HCT116 (cell line): ENCODE measurements at regions not wholly inside any gene's neighbourhood (a gene's known extent, or its start where the extent isn't known, plus 50 kb on each side); places are given as distances from the start of the nearest gene placed in this dataset.

Source experiments
- ATAC-seq: fragments of 200-7000 bp; cut with Tn5 transposase; 2 replicates; pipeline ENCODE4 v1.9.1; 2020; ENCODE audit warnings: mild to moderate bottlenecking, moderate library complexity
- BruUV-seq: library from RNA; stranded (reverse); fragments of 400-500 nt; replicated peaks from 2 replicates; lab custom pipeline; 2021; lab: Mats Ljungman, UMichigan
- CTCF ChIA-PET: fragments of 300-600 bp; sonication (Branson Sonifier 250); formaldehyde crosslinking; loops from one replicate; lab custom pipeline; 2021; ENCODE audit warnings: antibody characterized with exemption; lab: Charles Lee
- POLR2A ChIA-PET: fragments of 300-600, 350-600 bp; sonication (Branson Sonifier 250); formaldehyde crosslinking; loops from one replicate; lab custom pipeline; 2021; ENCODE audit warnings: antibody characterized with exemption; lab: Charles Lee
- RAD21 ChIA-PET, 2 experiments: fragments of 300-600 bp; sonication (Branson Sonifier 250); formaldehyde crosslinking; loops; one replicate each; lab custom pipeline; 2023; ENCODE audit warnings: low total read pairs in 2 of 2; ENCODE audit not compliant: uncharacterized antibody in 2 of 2, unreplicated experiment in 2 of 2, low non-redundant PET in 1 of 2; lab: Charles Lee
- DNase-seq: peaks from one replicate; pipeline ENCODE4 v3.0.0-alpha.2; 2010; ENCODE audit warnings: low read depth, low spot score
- H2AFZ ChIP-seq: fragments of 200-600 bp; shearing (Covaris generic), sonication (generic); 2 replicates; pipeline ENCODE4 v1.6.1; 2017; ENCODE audit warnings: low read depth, mixed run types, mixed read lengths, antibody characterized with exemption, low read length; ENCODE audit not compliant: poor library complexity, severe bottlenecking
- H3K27ac ChIP-seq: 2 replicates; pipeline ENCODE4 v1.5.1; 2012; ENCODE audit warnings: low read depth, low read length
- H3K27me3 ChIP-seq: fragments of 200-600 bp; sonication (generic); 2 replicates; pipeline ENCODE4 v1.6.1; 2016; ENCODE audit warnings: mixed run types, low read length, mixed read lengths; ENCODE audit not compliant: insufficient read depth
- H3K36me3 ChIP-seq, 2 experiments: fragments of 200-500 bp in 1 of 2; fragments of 200-600 bp in 1 of 2; sonication (Bioruptor generic) in 1 of 2; sonication (generic) in 1 of 2; 2 replicates each; pipeline versions ENCODE4 v1.5.1 to v1.6.1; 2014 to 2016; ENCODE audit warnings: low read length in 2 of 2, inconsistent platforms in 1 of 2, mixed read lengths in 1 of 2, mixed run types in 1 of 2; ENCODE audit not compliant: insufficient read depth in 2 of 2, control insufficient read depth in 1 of 2
- H3K4me1 ChIP-seq, 2 experiments: fragments of 200-600 bp in 1 of 2; sonication (generic) in 1 of 2; 2 replicates each; pipeline versions ENCODE4 v1.5.1 to v1.6.1; 2012 to 2017; ENCODE audit warnings: low read length in 2 of 2, inconsistent platforms in 1 of 2, mild to moderate bottlenecking in 1 of 2, mixed read lengths in 1 of 2, mixed run types in 1 of 2, moderate library complexity in 1 of 2; ENCODE audit not compliant: insufficient read depth in 2 of 2, control insufficient read depth in 1 of 2
- H3K4me2 ChIP-seq: fragments of 200-600 bp; sonication (generic); 2 replicates; pipeline ENCODE4 v1.6.1; 2017; ENCODE audit warnings: mixed run types, low read length, mixed read lengths
- H3K4me3 ChIP-seq, 2 experiments: fragments of 200-600 bp in 1 of 2; sonication (generic) in 1 of 2; replicated peaks in 1 of 2; 2 replicates each; pipeline ENCODE4 v1.5.1; 2011 to 2016; ENCODE audit warnings: low read length in 2 of 2, control low read depth in 1 of 2, low read depth in 1 of 2, mild to moderate bottlenecking in 1 of 2, mixed read lengths in 1 of 2, mixed run types in 1 of 2
- H3K79me2 ChIP-seq: fragments of 200-600 bp; sonication (generic); 2 replicates; pipeline ENCODE4 v1.6.1; 2017; ENCODE audit warnings: mild to moderate bottlenecking, mixed run types, low read length, moderate library complexity, mixed read lengths; ENCODE audit not compliant: insufficient read depth
- H3K9ac ChIP-seq: fragments of 200-600 bp; sonication (generic); 2 replicates; pipeline ENCODE4 v1.6.1; 2016; ENCODE audit warnings: low read length, mixed read lengths
- H3K9me2 ChIP-seq: fragments of 200-600 bp; sonication (generic), shearing (Covaris generic); 2 replicates; pipeline ENCODE4 v1.6.1; 2017; ENCODE audit warnings: mixed run types, mild to moderate bottlenecking, moderate library complexity; ENCODE audit not compliant: insufficient read depth
- H3K9me3 ChIP-seq, 2 experiments: fragments of 200-500 bp in 1 of 2; fragments of 200-600 bp in 1 of 2; sonication (Bioruptor generic) in 1 of 2; sonication (generic) in 1 of 2; 2 replicates each; pipeline ENCODE4 v1.6.1; 2014 to 2017; ENCODE audit warnings: low read length in 2 of 2, mixed read lengths in 2 of 2, inconsistent platforms in 1 of 2, low read depth in 1 of 2, mild to moderate bottlenecking in 1 of 2, mixed run types in 1 of 2, moderate library complexity in 1 of 2; ENCODE audit not compliant: control insufficient read depth in 1 of 2, insufficient read depth in 1 of 2
- H4K20me1 ChIP-seq: fragments of 200-600 bp; sonication (generic), shearing (Covaris generic); 2 replicates; pipeline ENCODE4 v1.6.1; 2017; ENCODE audit warnings: mixed run types, mild to moderate bottlenecking, moderate library complexity; ENCODE audit not compliant: insufficient read depth
- ATF3 ChIP-seq: IDR thresholded peaks from 2 replicates; pipeline ENCODE4 v1.6.1; 2012
- CEBPB ChIP-seq: IDR thresholded peaks from 2 replicates; pipeline ENCODE4 v1.6.1; 2012; ENCODE audit warnings: low read depth
- EGR1 ChIP-seq: IDR thresholded peaks from 2 replicates; pipeline ENCODE4 v1.6.1; 2012; ENCODE audit warnings: low read depth
- ELF1 ChIP-seq: IDR thresholded peaks from 2 replicates; pipeline ENCODE4 v1.6.1; 2012; ENCODE audit warnings: low read depth, borderline replicate concordance
- EZH2 ChIP-seq: fragments of 200-600 bp; sonication (generic); IDR thresholded peaks from 2 replicates; pipeline ENCODE4 v1.6.1; 2017; ENCODE audit warnings: antibody characterized with exemption, mixed run types
- MAX ChIP-seq: IDR thresholded peaks from 2 replicates; pipeline ENCODE4 v1.6.1; 2012
- POLR2AphosphoS5 ChIP-seq: IDR thresholded peaks from 2 replicates; pipeline ENCODE4 v1.6.1; 2011; ENCODE audit warnings: mild to moderate bottlenecking, low read depth, low read length, moderate library complexity
- REST ChIP-seq: IDR thresholded peaks from 2 replicates; pipeline ENCODE4 v1.6.1; 2012; ENCODE audit warnings: low read depth
- SIN3A ChIP-seq: IDR thresholded peaks from 2 replicates; pipeline ENCODE4 v1.6.1; 2012; ENCODE audit warnings: low read depth
- SP1 ChIP-seq: IDR thresholded peaks from 2 replicates; pipeline ENCODE4 v1.6.1; 2012; ENCODE audit warnings: low read depth
- ZFX ChIP-seq: fragments of 450-650 bp; IDR thresholded peaks from 2 replicates; pipeline ENCODE4 v1.6.1; 2017
- ZNF274 ChIP-seq: fragments of 200-500 bp; sonication (Bioruptor generic); IDR thresholded peaks from 2 replicates; pipeline ENCODE4 v1.6.1; 2014; ENCODE audit warnings: mild to moderate bottlenecking, low read depth, low read length, inconsistent platforms
- intact Hi-C: fragments of 100-400 bp; cut with micrococcal nuclease; formaldehyde crosslinking; loops from 2 replicates; pipeline ENCODE4 v1.10.0; 2022

GRCh38 chr4:101655857-101656256 is 134.7 kb upstream of the BANK1 start:
- no peaks in the 10 kb centered on the region for H3K9me2 ChIP-seq
- BruUV-seq: no TSS peak
- no peak overlapping the region for H2AFZ ChIP-seq
- intact Hi-C loops: no loop called here
- no peak overlapping the region for H3K4me2 ChIP-seq
- H3K36me3 ChIP-seq: no peaks in the 10 kb centered on the region
- H4K20me1 ChIP-seq: no peaks in the 10 kb centered on the region
- POLR2A ChIA-PET: no interaction called here
- TF ChIP-seq EZH2 (no peak), ZNF274 (no peak), POLR2AphosphoS5 (no peak), MAX (no peak), SIN3A (no peak), ZFX (no peak), CEBPB (no peak), EGR1 (no peak), ELF1 (no peak), SP1 (no peak), REST (no peak), ATF3 (no peak)
- RAD21 ChIA-PET: no interaction called here
- no peak overlapping the region for H3K27ac ChIP-seq
- no peaks in the 10 kb centered on the region for H3K27me3 ChIP-seq
- no peak overlapping the region for H3K9ac ChIP-seq
- no peaks in the 10 kb centered on the region for H3K79me2 ChIP-seq
- H3K4me1 ChIP-seq: no peaks in the 10 kb centered on the region
- no peak overlapping the region for H3K4me3 ChIP-seq
- no peaks in the 10 kb centered on the region for H3K9me3 ChIP-seq
- DNase-seq (no peak), ATAC-seq (no peak)
- CTCF ChIA-PET: no interaction called here
